Esophagus squamous epithelium (tissue), 4 donors: ENCODE measurements at regions not wholly inside any gene's neighbourhood (a gene's known extent, or its start where the extent isn't known, plus 50 kb on each side); places are given as distances from the start of the nearest gene placed in this dataset.

Source experiments
- CTCF ChIP-seq, 6 experiments: fragments of 450-650 bp in 4 of 6; fragments of 200-600 bp in 2 of 6; sonication (generic) in 2 of 6; IDR thresholded peaks; one replicate each; pipeline ENCODE4 v1.5.1; 2016 to 2019; ENCODE audit warnings: antibody characterized with exemption in 6 of 6, mild to moderate bottlenecking in 4 of 6, moderate library complexity in 4 of 6
- POLR2A ChIP-seq, 4 donors: fragments of 450-650 bp; IDR thresholded peaks; one replicate each; pipeline ENCODE4 v1.6.1; 2017; ENCODE audit warnings: antibody characterized with exemption in 4 of 4, mild to moderate bottlenecking in 4 of 4, moderate library complexity in 3 of 4

GRCh38 chr1:194175251-194175650 is 988.8 kb upstream of the B3GALT2 start:
- no peak for TF ChIP-seq CTCF (IDR thresholded peaks at IDR 0.05)
- no peak for TF ChIP-seq POLR2A (IDR thresholded peaks at IDR 0.05)
